GM21528 (cell line): ENCODE measurements at regions not wholly inside any gene's neighbourhood (a gene's known extent, or its start where the extent isn't known, plus 50 kb on each side); places are given as distances from the start of the nearest gene placed in this dataset.
"Not testable (repeated sequence)": the region's sequence is repeated elsewhere in the genome, so short reads cannot be mapped to it uniquely, and the experiment has no call there.

Experiments
- ATAC-seq: cut with Tn5 transposase; IDR thresholded peaks from one replicate; pipeline ENCODE4 v1.9.1; 2021; ENCODE audit warnings: mild to moderate bottlenecking, moderate library complexity; ENCODE audit not compliant: unreplicated experiment, low FRiP score

DNA sequence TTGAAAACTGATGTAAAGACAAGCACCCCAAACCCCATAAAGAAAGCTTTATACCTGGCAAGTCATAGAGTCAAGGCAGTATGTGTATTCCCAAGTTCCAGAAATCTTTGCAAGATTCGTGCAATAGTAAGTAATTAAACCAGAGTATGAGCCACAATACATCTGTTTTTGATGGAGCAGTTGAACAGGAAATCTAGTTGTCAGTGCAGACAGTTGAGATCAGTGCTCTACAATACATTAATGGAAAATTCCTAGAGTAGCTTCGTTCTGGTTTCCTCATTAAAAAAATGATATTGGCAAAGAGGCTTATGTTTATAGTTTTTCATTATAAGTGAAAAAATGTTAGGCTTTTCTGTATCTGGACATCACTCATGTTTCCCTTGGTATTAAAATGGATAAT lies 575.3 kb downstream of the TRIML1 start:
- no peak for ATAC-seq

- ATAC-seq = no peak
These were observed 575.7 kb downstream of the TRIML1 start for GRCh38 chr4:188714907-188715306.

DNA sequence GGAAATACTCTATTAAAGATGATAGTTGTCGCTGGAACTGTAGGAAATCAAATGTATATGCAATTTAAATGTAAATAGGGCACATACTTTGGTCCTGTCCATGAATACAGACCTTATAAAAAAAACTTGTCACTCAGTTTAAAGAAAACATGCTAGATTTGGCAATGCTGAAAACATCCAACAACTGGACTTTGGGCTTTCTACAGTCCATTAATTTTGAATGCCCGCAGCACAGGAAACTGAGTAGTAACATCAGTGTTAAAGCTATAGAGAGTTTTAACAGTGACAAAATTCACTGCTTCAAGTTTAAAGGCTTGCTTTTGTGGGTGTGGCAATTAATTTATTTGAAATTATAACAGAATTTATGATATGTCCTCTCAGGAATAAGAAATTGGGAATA lies 578.4 kb downstream of the TRIML1 start:
- no peak for ATAC-seq

DNA sequence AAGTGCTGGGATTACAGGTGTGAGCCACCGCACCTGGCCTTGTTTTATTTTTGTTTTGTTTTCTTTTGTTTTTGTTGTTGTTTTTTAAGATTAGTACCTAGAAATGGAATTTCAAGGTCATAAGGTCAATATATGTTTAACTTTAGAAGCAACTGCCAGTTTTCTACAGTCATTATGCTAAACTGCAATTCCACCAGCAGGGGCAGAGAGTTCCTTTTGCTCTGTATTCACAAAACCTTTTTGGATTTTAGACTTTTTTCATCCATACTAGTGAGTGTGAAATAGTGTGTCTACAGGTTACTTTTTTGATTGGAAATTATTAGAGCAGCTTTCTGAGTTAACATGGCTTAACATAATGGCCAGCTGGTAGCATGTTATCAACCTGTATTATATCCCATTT lies 580.6 kb downstream of the TRIML1 start:
- ATAC-seq = no peak

DNA sequence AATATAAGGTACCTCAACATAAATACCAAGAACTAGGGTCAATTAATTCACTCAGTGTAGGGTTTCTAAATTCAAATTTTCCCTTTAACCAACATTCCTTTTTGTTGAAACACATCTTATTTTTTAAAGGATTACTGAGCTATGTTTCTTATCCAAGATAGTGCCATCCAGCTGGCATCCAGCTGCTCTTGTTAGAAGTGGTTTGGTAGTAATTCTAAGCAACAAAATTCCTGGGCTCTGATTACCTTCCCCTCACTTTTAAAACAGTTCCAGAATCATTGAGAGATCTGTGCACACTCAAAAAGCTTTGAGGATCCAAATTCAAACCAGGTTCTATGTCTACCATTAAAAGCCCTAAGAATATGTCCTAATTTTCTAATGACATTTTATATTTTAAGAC lies 583.7 kb downstream of the TRIML1 start:
- ATAC-seq = no peak

DNA sequence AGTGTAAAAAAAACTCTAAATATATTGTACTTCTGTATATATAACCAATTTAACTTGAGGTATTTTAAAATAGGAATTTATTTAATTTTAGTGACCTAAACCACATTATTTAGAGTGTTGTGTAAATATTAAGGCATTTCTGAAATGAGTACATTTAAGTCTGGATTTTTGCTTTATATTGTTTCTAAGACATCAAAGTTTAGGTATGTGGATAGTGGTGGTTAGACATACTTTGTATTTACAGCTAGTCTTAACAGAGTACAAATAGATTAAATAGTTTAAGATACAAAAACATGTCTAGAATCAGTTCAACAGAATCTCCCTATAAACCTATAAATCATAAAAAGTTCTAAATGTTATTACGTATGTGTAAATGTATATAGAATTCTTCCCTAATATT lies 588.5 kb downstream of the TRIML1 start:
- no peak for ATAC-seq

DNA sequence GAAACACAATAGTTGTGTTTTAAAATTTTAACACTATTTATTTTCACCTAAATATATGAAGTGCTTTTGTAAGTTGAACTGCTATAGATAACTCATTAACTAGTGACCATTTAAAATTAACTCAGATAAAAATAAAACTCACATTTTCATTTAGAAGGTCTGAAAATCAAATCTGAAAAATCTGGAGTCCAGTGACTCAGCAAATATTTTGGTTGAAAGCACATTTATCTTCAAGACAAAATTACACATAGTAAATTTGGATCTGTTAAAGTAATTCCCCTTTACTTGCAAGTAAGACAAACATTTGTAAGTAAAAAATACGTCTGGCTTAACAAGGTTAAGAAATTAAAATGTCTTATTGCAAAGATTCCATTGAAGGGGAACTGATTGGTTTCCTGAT lies 589.1 kb downstream of the TRIML1 start:
- ATAC-seq = no peak

DNA sequence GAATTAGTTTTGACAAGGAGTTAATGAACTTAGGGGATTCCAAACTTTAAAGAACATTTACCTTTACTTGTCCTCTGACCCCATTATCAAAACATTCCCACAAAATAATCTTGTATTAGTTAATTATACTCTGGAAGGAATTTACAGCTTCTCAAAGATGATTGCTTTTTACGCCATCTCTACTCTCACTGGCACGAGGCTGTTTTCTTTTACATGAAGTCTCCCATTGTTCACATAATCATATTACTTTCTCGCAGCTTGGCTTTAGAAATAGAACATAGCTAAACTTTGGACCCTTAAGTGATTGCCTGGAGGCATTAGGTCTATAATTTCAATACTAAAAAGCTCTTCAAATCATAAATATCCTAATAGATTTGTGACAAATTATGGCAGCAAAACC lies 592.9 kb downstream of the TRIML1 start:
- ATAC-seq = no peak

- no peak for ATAC-seq
These were observed 595.8 kb downstream of the TRIML1 start for GRCh38 chr4:188735082-188735481.

DNA sequence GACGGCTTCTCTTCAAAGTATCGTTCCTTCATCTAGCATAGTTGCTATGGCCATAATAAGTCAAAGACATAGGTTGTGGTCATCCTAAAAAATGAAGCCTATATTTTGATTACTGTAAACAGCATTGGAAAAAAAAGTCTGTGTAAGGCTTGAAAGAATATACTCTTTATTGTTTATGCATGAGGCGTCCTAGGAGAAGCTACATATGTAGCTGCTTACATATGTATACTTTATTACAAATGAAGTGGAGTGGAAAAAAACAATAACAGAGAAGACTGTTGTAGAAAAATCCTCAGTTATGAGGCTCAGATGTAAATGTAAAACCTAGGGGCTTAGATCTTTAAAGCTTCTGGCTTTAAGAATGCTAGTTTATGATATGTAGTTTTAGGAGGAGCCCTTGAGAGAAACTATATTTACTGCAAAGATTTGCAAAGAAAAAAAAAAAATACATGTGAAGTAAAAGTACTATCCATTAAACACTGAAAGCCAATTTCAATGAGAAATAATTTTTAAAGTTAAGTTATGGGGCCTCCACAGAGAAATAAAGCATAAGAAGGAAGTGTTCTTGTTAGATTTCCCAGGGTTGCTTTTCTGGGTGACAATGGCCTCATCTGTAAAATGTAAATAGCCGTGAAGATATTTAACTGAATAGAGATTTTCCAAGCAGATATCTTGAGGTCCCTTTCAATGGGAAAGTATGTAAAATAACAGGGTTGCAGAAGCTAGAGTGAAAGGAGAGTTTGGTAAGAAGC lies 598.2 kb downstream of the TRIML1 start:
- ATAC-seq = no peak

DNA sequence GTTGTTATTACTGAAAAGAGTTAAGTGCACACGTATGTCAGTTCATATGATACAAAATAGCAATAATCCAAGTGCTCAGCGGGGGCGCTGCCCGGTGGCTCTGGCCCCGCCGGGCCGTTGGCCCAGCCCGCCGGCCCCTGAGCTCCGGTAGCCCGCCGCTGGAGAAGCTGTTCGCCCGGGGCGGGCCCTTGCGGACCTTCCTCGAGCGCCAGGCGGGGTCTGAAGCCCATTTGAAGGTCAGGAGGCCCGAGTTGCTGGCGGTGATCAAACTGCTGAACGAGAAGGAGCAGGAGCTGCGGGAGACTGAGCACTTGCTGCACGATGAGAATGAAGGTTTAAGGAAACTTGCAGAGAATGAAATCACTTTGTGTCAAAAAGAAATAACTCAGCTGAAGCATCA lies 599.0 kb downstream of the TRIML1 start:
- ATAC-seq = not testable (repeated sequence)

DNA sequence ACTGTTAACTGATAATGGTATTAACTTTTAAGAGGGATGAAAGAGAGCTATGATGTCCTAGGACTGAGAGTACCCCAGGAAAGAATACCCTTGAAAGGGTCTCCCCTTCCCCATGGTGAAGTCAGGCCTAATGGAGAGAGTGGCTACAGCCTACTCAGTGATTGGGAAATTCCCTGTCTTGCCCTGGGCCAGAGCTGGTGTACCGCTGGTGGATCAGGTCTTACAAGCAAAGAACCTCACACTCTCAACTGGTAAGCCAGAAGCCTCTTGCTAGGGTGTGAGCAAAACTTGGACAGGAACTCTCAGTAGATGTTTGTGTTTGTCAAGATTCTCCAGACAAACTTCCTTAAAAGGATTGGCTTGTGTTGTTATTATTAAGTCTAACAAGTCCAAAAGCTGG lies 600.9 kb downstream of the TRIML1 start:
- not testable (repeated sequence) for ATAC-seq

- not testable (repeated sequence) for ATAC-seq
These were observed 601.5 kb downstream of the TRIML1 start for GRCh38 chr4:188740791-188741190.

DNA sequence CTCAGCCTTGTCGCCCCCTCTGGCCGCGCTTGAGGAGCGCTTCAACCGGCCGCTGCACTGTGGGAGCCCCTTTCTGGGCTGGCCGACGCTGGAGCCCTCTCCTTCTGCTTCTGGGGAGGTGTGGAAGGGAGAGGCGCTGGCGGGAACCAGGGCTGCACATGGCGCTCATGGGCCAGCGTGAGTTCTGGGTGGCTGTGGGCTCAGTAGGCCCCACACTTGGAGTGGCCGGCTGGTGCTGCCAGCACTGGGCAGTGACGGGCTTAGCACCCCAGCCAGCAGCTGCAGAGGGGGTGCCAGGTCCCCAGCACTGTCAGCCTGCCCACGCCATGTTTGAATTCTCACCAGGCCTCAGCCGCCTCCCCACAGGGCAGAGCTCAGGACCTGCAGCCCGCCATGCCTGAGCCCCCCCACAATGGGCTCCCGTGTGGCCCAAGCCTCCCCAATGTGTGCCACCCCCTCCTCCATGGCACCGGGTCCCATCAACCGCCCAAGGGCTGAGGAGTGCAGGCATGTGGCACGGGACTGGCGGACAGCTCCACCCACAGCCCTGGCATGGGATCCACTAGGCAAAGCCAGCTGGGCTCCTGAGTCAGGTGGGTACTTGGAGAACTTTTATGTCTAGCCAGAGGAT lies 615.2 kb downstream of the TRIML1 start:
- ATAC-seq = no peak

DNA sequence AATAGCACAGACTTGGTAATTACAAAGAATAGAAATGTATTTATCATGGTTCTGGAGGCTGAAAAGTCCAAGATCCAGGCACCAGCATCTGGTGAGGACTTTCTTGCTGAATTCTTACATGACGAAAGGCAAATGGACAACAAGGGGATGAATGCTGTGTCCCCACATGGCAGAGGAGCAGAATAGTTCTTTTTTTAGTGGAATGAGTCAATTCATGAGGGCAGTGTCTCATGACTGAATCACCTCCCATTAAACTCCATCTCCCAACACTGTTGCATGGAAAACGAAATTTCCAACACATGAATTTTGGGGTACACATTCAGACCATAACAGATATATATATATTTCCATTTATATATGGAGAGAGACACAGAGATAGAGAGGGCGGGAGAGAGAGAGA lies 628.3 kb downstream of the TRIML1 start:
- no peak for ATAC-seq

GRCh38 chr4:188778905-188779304 lies 639.7 kb downstream of the TRIML1 start:
- no peak for ATAC-seq

- no peak for ATAC-seq
These were observed 640.3 kb downstream of the TRIML1 start for GRCh38 chr4:188779581-188779980.

DNA sequence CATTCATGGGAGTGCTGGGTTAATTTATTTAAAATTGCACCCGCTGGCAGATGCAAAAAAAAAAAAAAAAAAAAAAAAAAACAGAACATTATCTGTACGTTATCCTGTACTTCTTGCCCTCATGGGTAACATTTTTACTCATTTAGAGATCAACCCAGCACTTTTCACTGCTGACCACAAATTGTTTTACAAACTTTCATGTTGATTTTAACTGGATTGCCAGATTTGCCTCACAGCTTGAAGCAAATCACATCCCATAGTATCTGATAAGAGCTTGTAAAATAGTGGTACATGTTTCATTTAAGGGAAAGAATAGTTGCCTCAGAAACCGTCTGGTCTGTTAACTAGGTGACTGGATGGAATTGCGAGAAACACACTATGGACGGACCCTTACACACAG lies 640.8 kb downstream of the TRIML1 start:
- no peak for ATAC-seq

GRCh38 chr4:188780686-188781085 lies 641.4 kb downstream of the TRIML1 start:
- no peak for ATAC-seq

- ATAC-seq = no peak
These were observed 642.4 kb downstream of the TRIML1 start for GRCh38 chr4:188781655-188782054.

DNA sequence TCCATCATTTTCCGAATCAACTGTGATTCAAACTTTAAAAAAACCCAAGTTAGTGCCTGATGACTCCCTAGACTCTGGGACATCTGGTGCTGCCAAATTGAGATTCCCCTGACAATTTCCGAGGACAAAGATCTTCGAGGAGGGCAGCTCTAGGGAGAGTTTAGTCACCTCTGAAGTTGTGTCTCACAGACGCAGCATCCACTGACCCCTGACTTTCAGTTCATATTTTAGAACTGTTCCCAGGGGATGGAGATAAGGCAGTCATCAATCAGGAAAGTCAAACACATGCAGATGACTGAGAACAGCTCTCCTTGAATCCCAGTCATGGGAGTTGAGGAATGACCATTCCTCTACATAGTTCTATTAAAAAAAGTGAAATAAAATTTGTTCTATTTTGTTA lies 643.9 kb downstream of the TRIML1 start:
- no peak for ATAC-seq

DNA sequence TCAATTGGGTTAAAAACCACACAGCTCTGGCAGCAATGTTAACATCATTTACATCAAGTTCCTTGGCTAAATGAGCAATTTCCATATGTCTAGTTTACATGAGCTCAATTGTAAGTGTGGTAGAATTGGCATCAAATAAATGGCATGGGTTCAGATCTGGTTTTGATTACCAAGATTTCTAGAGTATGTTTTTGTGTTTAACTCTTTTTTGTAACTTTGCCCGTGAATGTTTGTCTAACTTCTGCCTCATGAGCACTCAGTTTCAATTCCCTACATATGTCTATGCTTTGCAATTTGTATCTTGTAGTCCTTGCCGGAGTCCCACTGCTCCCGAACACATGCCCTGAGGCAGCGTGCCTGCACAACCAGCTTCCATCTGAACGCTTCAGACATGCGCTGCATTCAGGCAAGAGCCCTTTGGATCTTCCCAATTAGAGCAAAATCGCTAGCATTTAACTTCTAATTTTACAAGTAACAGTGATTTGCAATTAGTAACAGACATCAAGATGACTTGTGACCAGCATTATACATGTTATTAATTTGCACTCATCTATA lies 644.4 kb downstream of the TRIML1 start:
- no peak for ATAC-seq
